Natural killer cell (primary cell): ENCODE measurements at regions not wholly inside any gene's neighbourhood (a gene's known extent, or its start where the extent isn't known, plus 50 kb on each side); places are given as distances from the start of the nearest gene placed in this dataset.

ENCODE experiments used
- ATAC-seq, 3 donors: fragments of 150-1000 bp in 2 of 3; fragments of 200-7000 bp in 1 of 3; cut with Tn5 transposase; 1 replicate in 1 of 3; 2 replicates in 2 of 3; pipeline ENCODE4 v1.10.0; 2021; ENCODE audit warnings: mild to moderate bottlenecking in 2 of 3, moderate library complexity in 2 of 3
- DNase-seq, 2 donors: peaks; one replicate each; pipeline versions ENCODE4 v3.0.0 to v3.0.0-alpha.2; 2013 to 2021; ENCODE audit warnings: mixed read lengths in 1 of 2
- H3K27ac ChIP-seq: one replicate; pipeline ENCODE4 v1.5.1; 2013; ENCODE audit warnings: mild to moderate bottlenecking, low read length
- H3K27me3 ChIP-seq: one replicate; pipeline ENCODE4 v1.6.1; 2013; ENCODE audit warnings: low read length; ENCODE audit not compliant: control insufficient read depth, insufficient read depth
- H3K36me3 ChIP-seq: one replicate; pipeline ENCODE4 v1.6.1; 2013; ENCODE audit warnings: low read length; ENCODE audit not compliant: control insufficient read depth, insufficient read depth
- H3K4me1 ChIP-seq: one replicate; pipeline ENCODE4 v1.6.1; 2013; ENCODE audit warnings: low read length; ENCODE audit not compliant: control insufficient read depth, insufficient read depth
- H3K4me3 ChIP-seq: one replicate; pipeline ENCODE4 v1.5.1; 2013; ENCODE audit warnings: low read length
- H3K9me3 ChIP-seq: one replicate; pipeline ENCODE4 v1.6.1; 2013; ENCODE audit warnings: low read length; ENCODE audit not compliant: control insufficient read depth, insufficient read depth
- H3K27ac Mint-ChIP-seq, 2 donors: one replicate each; pipeline ENCODE4 v1.8.0; 2022; ENCODE audit warnings: mild to moderate bottlenecking in 2 of 2, mixed read lengths in 2 of 2, moderate library complexity in 1 of 2
- H3K27me3 Mint-ChIP-seq, 2 donors: one replicate each; pipeline ENCODE4 v1.8.0; 2022; ENCODE audit warnings: low read depth in 2 of 2, mixed read lengths in 2 of 2
- H3K36me3 Mint-ChIP-seq: one replicate; pipeline ENCODE4 v1.8.0; 2022; ENCODE audit warnings: mixed read lengths
- H3K4me1 Mint-ChIP-seq, 2 donors: one replicate each; pipeline ENCODE4 v1.8.0; 2022; ENCODE audit warnings: mixed read lengths in 2 of 2
- H3K4me3 Mint-ChIP-seq: one replicate; pipeline ENCODE4 v1.8.0; 2022; ENCODE audit warnings: mild to moderate bottlenecking, moderate library complexity, mixed read lengths
- H3K9me3 Mint-ChIP-seq, 2 donors: one replicate each; pipeline ENCODE4 v1.8.0; 2022; ENCODE audit warnings: mixed read lengths in 2 of 2
- WGBS: methylation state at CpG from one replicate; pipeline ENCODE4 v1.1.7; 2013; ENCODE audit warnings: missing lambda C conversion rate; ENCODE audit not compliant: insufficient coverage; 5-methylcytosine and 5-hydroxymethylcytosine counted together
- intact Hi-C: fragments of 100-400 bp; cut with micrococcal nuclease; formaldehyde crosslinking; loops from one replicate; pipeline ENCODE4 v1.14.2; 2022
- TF ChIP-seq, protein P1 (sequence below): fragments of 200-600 bp; IDR thresholded peaks from one replicate; pipeline ENCODE4 v1.8.0; 2022; ENCODE audit warnings: antibody characterized with exemption

DNA sequence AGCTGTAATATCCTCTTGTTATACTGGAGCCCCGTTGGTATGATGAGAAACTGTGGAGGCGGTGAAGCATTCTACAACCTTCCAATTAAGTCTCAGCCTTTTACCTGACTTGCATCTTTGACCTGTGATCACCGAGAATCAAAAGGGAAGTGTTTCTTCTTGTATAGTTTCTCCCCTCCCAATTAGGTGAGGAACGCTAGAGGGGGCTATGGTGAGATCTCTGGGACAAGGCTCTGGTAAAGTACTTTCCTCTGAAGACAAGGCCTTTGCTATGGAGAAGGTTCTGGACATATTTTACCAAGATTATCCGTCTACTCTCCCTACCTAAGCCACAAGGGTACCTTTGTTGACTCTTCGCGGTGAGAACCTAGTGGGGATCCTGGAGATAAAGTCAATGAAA, 111.3 kb downstream of the CBLL2 start:
- H3K4me1 Mint-ChIP-seq = no peaks in the 10 kb centered on the region
- H3K27ac Mint-ChIP-seq = no peak overlapping the region
- DNase-seq = no peak
- H3K36me3 Mint-ChIP-seq = no peaks in the 10 kb centered on the region
- WGBS = no CpG with 5 or more reads among the region's 7 CpGs
- intact Hi-C loops = no loop called here
- H3K4me3 ChIP-seq = no peak overlapping the region
- no peaks in the 10 kb centered on the region for H3K27me3 ChIP-seq
- peaks cover 0 to 2% of the 10 kb centered on the region in 2 donors for H3K9me3 Mint-ChIP-seq
- no peaks in the 10 kb centered on the region for H3K4me1 ChIP-seq
- TF ChIP-seq, protein P1, sequence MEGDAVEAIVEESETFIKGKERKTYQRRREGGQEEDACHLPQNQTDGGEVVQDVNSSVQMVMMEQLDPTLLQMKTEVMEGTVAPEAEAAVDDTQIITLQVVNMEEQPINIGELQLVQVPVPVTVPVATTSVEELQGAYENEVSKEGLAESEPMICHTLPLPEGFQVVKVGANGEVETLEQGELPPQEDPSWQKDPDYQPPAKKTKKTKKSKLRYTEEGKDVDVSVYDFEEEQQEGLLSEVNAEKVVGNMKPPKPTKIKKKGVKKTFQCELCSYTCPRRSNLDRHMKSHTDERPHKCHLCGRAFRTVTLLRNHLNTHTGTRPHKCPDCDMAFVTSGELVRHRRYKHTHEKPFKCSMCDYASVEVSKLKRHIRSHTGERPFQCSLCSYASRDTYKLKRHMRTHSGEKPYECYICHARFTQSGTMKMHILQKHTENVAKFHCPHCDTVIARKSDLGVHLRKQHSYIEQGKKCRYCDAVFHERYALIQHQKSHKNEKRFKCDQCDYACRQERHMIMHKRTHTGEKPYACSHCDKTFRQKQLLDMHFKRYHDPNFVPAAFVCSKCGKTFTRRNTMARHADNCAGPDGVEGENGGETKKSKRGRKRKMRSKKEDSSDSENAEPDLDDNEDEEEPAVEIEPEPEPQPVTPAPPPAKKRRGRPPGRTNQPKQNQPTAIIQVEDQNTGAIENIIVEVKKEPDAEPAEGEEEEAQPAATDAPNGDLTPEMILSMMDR = no peak
- H3K4me3 Mint-ChIP-seq = no peak overlapping the region
- H3K27ac ChIP-seq = no peak overlapping the region
- no peak for ATAC-seq
- H3K27me3 Mint-ChIP-seq = no peaks in the 10 kb centered on the region
- H3K36me3 ChIP-seq = no peaks in the 10 kb centered on the region
- no peaks in the 10 kb centered on the region for H3K9me3 ChIP-seq

DNA sequence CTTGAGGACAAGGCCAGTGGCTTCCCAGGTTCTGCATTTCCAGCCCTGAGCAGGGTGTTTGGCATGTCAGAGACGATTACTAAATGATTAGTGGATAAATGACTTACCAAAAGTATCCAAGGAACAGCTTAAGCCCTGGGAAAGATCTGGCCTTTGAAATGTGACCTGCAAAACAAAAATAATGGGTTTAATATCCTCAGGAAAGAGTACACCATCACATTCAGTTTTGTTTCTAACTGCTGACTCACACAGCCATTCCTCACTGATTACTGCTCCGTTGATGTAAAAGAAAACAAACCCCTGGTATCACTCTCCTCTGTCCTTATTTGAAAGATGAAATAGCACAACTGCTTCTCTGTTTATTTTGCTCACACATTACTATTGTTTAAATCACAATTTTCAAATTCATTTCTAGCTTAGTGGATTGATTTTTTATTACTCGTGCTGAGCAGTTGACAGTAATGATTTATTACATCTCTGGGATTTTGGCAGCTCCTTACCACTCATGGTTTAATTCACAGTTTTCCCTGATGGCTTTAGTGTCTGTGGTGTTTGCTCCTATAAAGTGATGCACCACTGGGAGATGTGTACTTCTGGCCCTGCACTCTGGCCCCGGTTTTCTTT, 117.0 kb downstream of the CBLL2 start:
- intact Hi-C loops = no loop called here
- Mint-ChIP-seq H3K4me1 (no peaks in the 10 kb centered on the region), H3K27ac (no peak overlapping the region), H3K36me3 (no peaks in the 10 kb centered on the region), H3K9me3 (peaks cover 0 to 2% of the 10 kb centered on the region in 2 donors), H3K4me3 (no peak overlapping the region), H3K27me3 (no peaks in the 10 kb centered on the region)
- no peaks in the 10 kb centered on the region for H3K36me3 ChIP-seq
- H3K27ac ChIP-seq = no peak overlapping the region
- no peaks in the 10 kb centered on the region for H3K4me1 ChIP-seq
- H3K27me3 ChIP-seq = no peaks in the 10 kb centered on the region
- no peak for DNase-seq
- TF ChIP-seq, protein P1 = no peak
- WGBS = 73% methylated on average over 3 of the region's 4 CpGs
- no peak overlapping the region for H3K4me3 ChIP-seq
- no peak for ATAC-seq
- no peaks in the 10 kb centered on the region for H3K9me3 ChIP-seq

DNA sequence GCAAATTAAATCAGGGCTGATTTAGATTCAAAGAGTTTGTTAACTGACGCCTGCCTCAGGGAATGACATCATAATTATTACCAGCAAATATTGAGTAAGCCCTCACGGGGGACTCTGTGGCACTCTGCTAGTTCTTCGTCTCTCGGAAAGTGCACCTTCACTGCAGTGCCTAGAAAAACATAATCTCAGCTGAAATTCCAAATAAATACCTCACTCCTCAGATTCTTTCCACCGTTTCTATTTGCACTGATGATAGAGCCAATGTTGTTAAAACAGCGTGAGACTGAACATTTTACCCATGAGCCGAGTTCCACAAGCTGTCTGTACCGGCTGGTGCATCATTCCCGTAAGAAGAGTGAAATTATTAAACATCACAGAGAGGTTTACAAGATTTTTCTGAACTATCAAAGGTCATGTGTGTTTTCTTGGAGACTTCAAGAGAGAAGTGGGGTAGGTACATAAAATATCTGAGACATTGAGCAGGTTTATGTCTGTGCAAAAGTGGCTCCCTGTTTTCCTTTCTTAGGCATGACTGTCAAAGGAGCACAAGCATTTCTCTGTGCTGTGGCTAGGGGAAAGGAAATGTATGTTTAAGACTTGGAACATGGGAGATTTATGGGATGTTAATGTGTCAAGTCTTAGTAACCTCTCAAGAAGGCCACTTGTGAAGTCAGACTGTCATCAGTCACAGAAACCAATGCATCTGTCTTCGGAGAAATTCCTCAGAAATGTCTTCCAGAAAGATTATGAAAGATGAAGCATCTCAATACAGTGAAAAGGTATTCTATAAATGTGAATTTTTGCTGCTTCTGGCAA, 119.6 kb downstream of the CBLL2 start:
- Histone ChIP-seq H3K27ac (no peak overlapping the region), H3K36me3 (no peaks in the 10 kb centered on the region), H3K9me3 (no peaks in the 10 kb centered on the region), H3K4me1 (no peaks in the 10 kb centered on the region), H3K27me3 (no peaks in the 10 kb centered on the region), H3K4me3 (no peak overlapping the region)
- Mint-ChIP-seq H3K4me3 (no peak overlapping the region), H3K27me3 (no peaks in the 10 kb centered on the region), H3K4me1 (no peaks in the 10 kb centered on the region), H3K36me3 (no peaks in the 10 kb centered on the region), H3K27ac (no peak overlapping the region), H3K9me3 (peaks cover 0 to 2% of the 10 kb centered on the region in 2 donors)
- DNase-seq (no peak), ATAC-seq (no peak)
- TF ChIP-seq, protein P1 = no peak
- WGBS = 88% methylated on average over 7 of the region's 10 CpGs
- intact Hi-C loops = no loop called here
